GM12878 (cell line): ENCODE measurements at regions not wholly inside any gene's neighbourhood (a gene's known extent, or its start where the extent isn't known, plus 50 kb on each side); places are given as distances from the start of the nearest gene placed in this dataset.

Source experiments
- ASH2L ChIP-seq: fragments of 300-600, 200-600 bp; sonication (generic); IDR thresholded peaks from 2 replicates; pipeline ENCODE4 v1.6.1; 2017; ENCODE audit warnings: low read depth, mild to moderate bottlenecking, borderline replicate concordance
- RFX5 ChIP-seq: IDR thresholded peaks from 2 replicates; pipeline ENCODE4 v1.6.1; 2011; ENCODE audit warnings: low read depth, low read length, improper control_type of control experiment
- STAT1 ChIP-seq: fragments of 450-650 bp; conservative IDR thresholded peaks from 2 replicates; pipeline ENCODE4 v1.6.1; 2014; ENCODE audit warnings: antibody characterized with exemption, mild to moderate bottlenecking

GRCh38 chr6:79802657-79803300, 144.6 kb downstream of the ELOVL4 start:
- TF ChIP-seq STAT1 (no peak), ASH2L (no peak), RFX5 (no peak)
